Osteoblast (primary cell): ENCODE measurements at regions not wholly inside any gene's neighbourhood (a gene's known extent, or its start where the extent isn't known, plus 50 kb on each side); places are given as distances from the start of the nearest gene placed in this dataset.

ENCODE experiments used
- DNase-seq: peaks from one replicate; pipeline ENCODE4 v3.0.0; 2011; ENCODE audit warnings: low spot score, mixed read lengths; ENCODE audit not compliant: insufficient read length; ENCODE audit errors: missing footprints
- H2AFZ ChIP-seq: 2 replicates; pipeline ENCODE4 v1.6.0; 2011; ENCODE audit warnings: mild to moderate bottlenecking, low read length
- H3K27ac ChIP-seq: 2 replicates; pipeline ENCODE4 v1.5.1; 2011; ENCODE audit warnings: mild to moderate bottlenecking, low read depth, low read length, moderate library complexity
- H3K27me3 ChIP-seq: 2 replicates; pipeline ENCODE4 v1.6.0; 2012; ENCODE audit warnings: mild to moderate bottlenecking, control low read depth, inconsistent platforms, low read length, moderate library complexity; ENCODE audit not compliant: insufficient read depth
- H3K36me3 ChIP-seq: 2 replicates; pipeline ENCODE4 v1.5.1; 2011; ENCODE audit warnings: mild to moderate bottlenecking, low read length, control low read depth, moderate library complexity; ENCODE audit not compliant: insufficient read depth
- H3K4me1 ChIP-seq: 2 replicates; pipeline ENCODE4 v1.5.1; 2011; ENCODE audit warnings: mild to moderate bottlenecking, low read length, control low read depth, moderate library complexity; ENCODE audit not compliant: insufficient read depth
- H3K4me2 ChIP-seq: 2 replicates; pipeline ENCODE4 v1.6.0; 2011; ENCODE audit warnings: mild to moderate bottlenecking, low read length; ENCODE audit not compliant: insufficient read depth
- H3K4me3 ChIP-seq: fragments of 200-600 bp; sonication (generic); 3 replicates; pipeline ENCODE4 v1.5.1; 2012; ENCODE audit warnings: mild to moderate bottlenecking, low read length, inconsistent platforms; ENCODE audit not compliant: insufficient read depth
- H3K79me2 ChIP-seq: 2 replicates; pipeline ENCODE4 v1.6.0; 2012; ENCODE audit warnings: mild to moderate bottlenecking, low read length, control low read depth, inconsistent platforms; ENCODE audit not compliant: insufficient read depth
- H3K9me3 ChIP-seq: 2 replicates; pipeline ENCODE4 v1.5.1; 2011; ENCODE audit warnings: low read depth, low read length, control low read depth
- H4K20me1 ChIP-seq: 2 replicates; pipeline ENCODE4 v1.6.0; 2012; ENCODE audit warnings: mild to moderate bottlenecking, low read length, control low read depth; ENCODE audit not compliant: insufficient read depth
- TF ChIP-seq, protein P1 (sequence below): IDR thresholded peaks from 2 replicates; pipeline ENCODE4 v1.5.1; 2011; ENCODE audit warnings: mild to moderate bottlenecking, low read depth, low read length, moderate library complexity; ENCODE audit errors: extremely low read depth

DNA sequence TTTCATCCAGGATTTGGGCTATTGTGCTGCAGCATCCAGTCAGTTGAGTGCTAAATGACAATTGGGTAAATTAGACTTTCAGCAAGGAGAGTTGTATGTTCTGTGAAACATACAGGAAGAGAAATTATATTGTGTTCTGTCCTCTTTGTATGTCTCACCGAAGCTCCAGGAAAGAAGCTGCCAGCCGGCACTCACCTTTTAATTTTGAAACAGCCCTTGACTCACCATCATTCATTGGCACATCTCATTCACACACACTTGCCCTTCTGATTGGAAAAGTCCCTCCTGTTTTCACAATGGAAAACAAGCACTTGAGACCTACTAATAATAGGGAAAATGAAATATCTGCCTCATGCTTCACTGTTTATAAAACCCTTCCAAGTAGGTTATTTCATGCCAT is 495.6 kb downstream of the RPS24 start:
- H3K9me3 ChIP-seq: no peaks in the 10 kb centered on the region
- TF ChIP-seq, protein P1, sequence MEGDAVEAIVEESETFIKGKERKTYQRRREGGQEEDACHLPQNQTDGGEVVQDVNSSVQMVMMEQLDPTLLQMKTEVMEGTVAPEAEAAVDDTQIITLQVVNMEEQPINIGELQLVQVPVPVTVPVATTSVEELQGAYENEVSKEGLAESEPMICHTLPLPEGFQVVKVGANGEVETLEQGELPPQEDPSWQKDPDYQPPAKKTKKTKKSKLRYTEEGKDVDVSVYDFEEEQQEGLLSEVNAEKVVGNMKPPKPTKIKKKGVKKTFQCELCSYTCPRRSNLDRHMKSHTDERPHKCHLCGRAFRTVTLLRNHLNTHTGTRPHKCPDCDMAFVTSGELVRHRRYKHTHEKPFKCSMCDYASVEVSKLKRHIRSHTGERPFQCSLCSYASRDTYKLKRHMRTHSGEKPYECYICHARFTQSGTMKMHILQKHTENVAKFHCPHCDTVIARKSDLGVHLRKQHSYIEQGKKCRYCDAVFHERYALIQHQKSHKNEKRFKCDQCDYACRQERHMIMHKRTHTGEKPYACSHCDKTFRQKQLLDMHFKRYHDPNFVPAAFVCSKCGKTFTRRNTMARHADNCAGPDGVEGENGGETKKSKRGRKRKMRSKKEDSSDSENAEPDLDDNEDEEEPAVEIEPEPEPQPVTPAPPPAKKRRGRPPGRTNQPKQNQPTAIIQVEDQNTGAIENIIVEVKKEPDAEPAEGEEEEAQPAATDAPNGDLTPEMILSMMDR: no peak
- DNase-seq: no peak

DNA sequence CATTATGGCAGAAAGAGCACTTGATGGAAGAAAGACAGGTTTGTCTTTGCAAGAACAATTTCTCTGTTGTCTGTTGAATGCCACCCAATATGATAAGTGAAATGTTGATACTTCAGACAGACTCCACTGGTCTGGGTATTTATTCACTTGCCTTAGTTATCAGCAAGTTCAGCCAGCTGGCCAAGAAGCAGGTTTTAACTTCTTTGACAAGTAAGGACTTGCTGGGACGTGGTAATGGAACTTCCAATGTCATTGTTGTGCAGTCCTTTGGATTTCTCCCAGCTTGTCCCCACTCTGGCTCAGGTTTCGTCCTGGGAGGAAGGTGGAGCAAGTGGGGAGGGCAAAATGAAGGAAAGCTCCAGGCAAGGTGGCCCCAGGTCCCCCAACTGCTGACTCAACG is 497.4 kb downstream of the RPS24 start:
- TF ChIP-seq, protein P1: no peak

More for the DNA sequence above, 495.6 kb downstream of the RPS24 start:
- H3K4me2 ChIP-seq: no peak overlapping the region
- no peaks in the 10 kb centered on the region for H3K27me3 ChIP-seq
- H4K20me1 ChIP-seq: no peaks in the 10 kb centered on the region
- no peak overlapping the region for H3K4me3 ChIP-seq
- no peak overlapping the region for H2AFZ ChIP-seq
- H3K36me3 ChIP-seq: no peaks in the 10 kb centered on the region
- no peaks in the 10 kb centered on the region for H3K4me1 ChIP-seq
- no peaks in the 10 kb centered on the region for H3K79me2 ChIP-seq
- H3K27ac ChIP-seq: no peak overlapping the region

DNA sequence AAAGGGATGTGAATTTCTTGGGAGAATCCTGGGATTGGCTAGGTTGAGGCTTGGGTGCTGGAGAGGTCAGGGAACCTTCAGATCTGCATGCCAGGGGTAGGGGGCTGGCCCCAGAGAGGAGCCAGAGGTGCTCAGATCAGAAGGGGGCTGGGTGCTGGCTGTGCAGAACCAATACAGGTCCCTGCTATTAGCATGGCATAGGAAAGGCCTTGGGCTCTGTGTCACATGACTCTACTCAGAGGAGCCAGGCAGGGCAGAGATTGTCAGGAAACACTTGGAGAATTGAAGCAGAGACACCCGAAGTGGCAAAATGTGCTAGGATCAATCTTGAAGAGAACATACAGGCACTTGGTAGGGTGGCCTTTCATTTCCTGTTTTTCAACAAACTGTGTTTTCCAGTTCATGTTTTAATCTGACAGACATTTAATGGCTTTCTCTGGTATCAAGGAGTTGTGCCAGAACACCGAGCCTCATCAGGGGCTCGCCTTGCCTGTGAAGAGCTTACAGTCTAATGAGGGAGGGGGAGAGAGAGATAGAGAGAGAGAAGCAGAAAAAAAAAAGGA is 498.9 kb downstream of the RPS24 start:
- Histone ChIP-seq H3K36me3 (no peaks in the 10 kb centered on the region), H3K27ac (no peak overlapping the region), H3K27me3 (no peaks in the 10 kb centered on the region), H3K4me2 (no peak overlapping the region), H3K79me2 (no peaks in the 10 kb centered on the region), H3K4me3 (no peak overlapping the region), H3K9me3 (no peaks in the 10 kb centered on the region), H4K20me1 (no peaks in the 10 kb centered on the region), H3K4me1 (no peaks in the 10 kb centered on the region), H2AFZ (no peak overlapping the region)
- TF ChIP-seq, protein P1: no peak
- DNase-seq: no peak

More for the DNA sequence above, 497.4 kb downstream of the RPS24 start:
- Histone ChIP-seq H3K36me3 (no peaks in the 10 kb centered on the region), H3K4me3 (no peak overlapping the region), H4K20me1 (no peaks in the 10 kb centered on the region), H3K4me1 (no peaks in the 10 kb centered on the region), H3K27me3 (no peaks in the 10 kb centered on the region), H3K4me2 (no peak overlapping the region), H3K9me3 (no peaks in the 10 kb centered on the region), H3K79me2 (no peaks in the 10 kb centered on the region), H3K27ac (no peak overlapping the region), H2AFZ (no peak overlapping the region)
- DNase-seq: no peak

DNA sequence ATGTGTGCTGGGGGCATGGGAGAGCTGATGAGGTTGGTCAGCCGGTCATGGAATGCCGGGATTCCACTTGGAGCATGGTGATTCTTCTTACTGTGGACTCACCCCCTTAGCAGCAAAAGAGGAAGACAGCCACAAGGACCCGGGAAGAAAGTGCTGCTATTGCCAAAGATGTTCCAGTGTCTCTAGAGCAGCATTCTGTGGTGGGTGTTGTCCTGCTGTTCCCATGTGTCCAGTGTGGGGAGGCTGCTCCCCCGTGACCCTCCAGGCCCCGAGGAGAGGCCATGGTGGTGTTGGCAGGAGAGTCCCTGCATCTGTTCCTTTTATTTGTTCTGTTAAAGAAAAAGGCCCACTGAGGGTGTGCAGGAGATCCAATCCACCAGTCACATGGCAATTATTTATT is 499.4 kb downstream of the RPS24 start:
- Histone ChIP-seq H3K4me2 (no peak overlapping the region), H3K27me3 (no peaks in the 10 kb centered on the region), H3K4me3 (no peak overlapping the region), H3K79me2 (no peaks in the 10 kb centered on the region), H3K4me1 (no peaks in the 10 kb centered on the region), H3K27ac (no peak overlapping the region), H3K9me3 (no peaks in the 10 kb centered on the region), H2AFZ (no peak overlapping the region), H4K20me1 (no peaks in the 10 kb centered on the region), H3K36me3 (no peaks in the 10 kb centered on the region)
- DNase-seq: no peak
- TF ChIP-seq, protein P1: no peak
